Astrocyte (in vitro differentiated cells and primary cell): ENCODE measurements at regions not wholly inside any gene's neighbourhood (a gene's known extent, or its start where the extent isn't known, plus 50 kb on each side); places are given as distances from the start of the nearest gene placed in this dataset.

Experiments used
- CTCF ChIP-seq: IDR thresholded peaks from 2 replicates; pipeline ENCODE4 v1.5.1; 2011; ENCODE audit warnings: low read depth, mild to moderate bottlenecking, inconsistent platforms, low read length, moderate library complexity; ENCODE audit not compliant: insufficient read depth
- EZH2 ChIP-seq: IDR thresholded peaks from 2 replicates; pipeline ENCODE4 v1.6.1; 2012; ENCODE audit warnings: mild to moderate bottlenecking, low read length, inconsistent platforms; ENCODE audit not compliant: insufficient read depth

DNA sequence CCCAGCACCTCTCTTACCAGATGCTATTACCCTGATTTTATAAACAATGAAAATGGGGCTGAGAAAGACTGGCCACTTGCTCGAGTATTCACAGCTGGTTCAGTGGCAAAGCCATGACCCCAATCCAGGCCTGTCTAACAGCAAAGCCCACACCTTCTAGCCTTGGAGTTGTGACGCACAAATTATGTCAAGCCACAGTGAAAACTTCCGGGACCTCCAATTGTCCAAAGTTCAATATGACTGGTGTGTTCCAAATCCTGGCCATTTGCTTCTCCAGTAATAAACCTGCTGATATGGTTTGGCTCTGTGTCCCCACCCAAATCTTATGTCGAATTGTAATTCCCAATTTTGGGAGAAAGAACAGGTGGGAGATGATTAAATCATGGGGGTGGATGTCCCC lies 64.7 kb upstream of the RIOK3 start:
- TF ChIP-seq EZH2 = no peak
- no peak for TF ChIP-seq CTCF
